SK-N-SH (cell line): ENCODE measurements at regions not wholly inside any gene's neighbourhood (a gene's known extent, or its start where the extent isn't known, plus 50 kb on each side); places are given as distances from the start of the nearest gene placed in this dataset.
A peak's percentile ranks its signal among the peaks of the same experiment; 100 is the strongest.

Source experiments
- CTCF ChIA-PET: fragments of 300-600, 350-600 bp; formaldehyde crosslinking; extraction: SDS; loops from one replicate; lab custom pipeline; 2021; lab: Yijun Ruan, JAX
- POLR2A ChIA-PET: fragments of 350-600 bp; sonication (Branson Sonifier 250); formaldehyde crosslinking; extraction: SDS; loops from one replicate; lab custom pipeline; 2020; ENCODE audit warnings: antibody characterized with exemption, inconsistent platforms; lab: Yijun Ruan, JAX
- DNase-seq: peaks from one replicate; pipeline ENCODE4 v3.0.0; 2012
- H2AFZ ChIP-seq: fragments of 200-600 bp; sonication (generic); 2 replicates; pipeline ENCODE4 v1.8.1; 2016; ENCODE audit warnings: antibody characterized with exemption, mild to moderate bottlenecking, low read depth
- H3F3A ChIP-seq: fragments of 200-600 bp; sonication (generic); replicated peaks from 2 replicates; pipeline ENCODE3; 2016; ENCODE audit warnings: antibody characterized with exemption, mild to moderate bottlenecking; ENCODE audit not compliant: insufficient read depth
- H3K27ac ChIP-seq, 2 experiments: fragments of 200-500 bp in 1 of 2; fragments of 200-600 bp in 1 of 2; sonication (Bioruptor generic) in 1 of 2; sonication (generic), shearing (Covaris generic) in 1 of 2; 2 replicates each; pipeline versions ENCODE4 v1.5.1 to v1.6.1; 2014 to 2016; ENCODE audit warnings: low read depth in 2 of 2, inconsistent platforms in 1 of 2, low read length in 1 of 2, mild to moderate bottlenecking in 1 of 2, mixed read lengths in 1 of 2
- H3K27me3 ChIP-seq: fragments of 200-600 bp; sonication (generic), shearing (Covaris generic); 2 replicates; pipeline ENCODE4 v1.6.1; 2016; ENCODE audit warnings: mixed run types; ENCODE audit not compliant: insufficient read depth
- H3K36me3 ChIP-seq, 2 experiments: fragments of 200-500 bp in 1 of 2; fragments of 200-600 bp in 1 of 2; sonication (Bioruptor generic) in 1 of 2; sonication (generic) in 1 of 2; replicated peaks in 1 of 2; 2 replicates each; pipeline versions ENCODE3 to v1.5.1; 2014 to 2016; ENCODE audit warnings: low read length in 1 of 2, mild to moderate bottlenecking in 1 of 2; ENCODE audit not compliant: insufficient read depth in 2 of 2, control insufficient read depth in 1 of 2
- H3K4me1 ChIP-seq, 2 experiments: fragments of 200-500 bp in 1 of 2; fragments of 200-600 bp in 1 of 2; sonication (Bioruptor generic) in 1 of 2; sonication (generic), shearing (Covaris generic) in 1 of 2; 2 replicates each; pipeline versions ENCODE4 v1.5.1 to v1.6.1; 2014 to 2016; ENCODE audit warnings: low read depth in 1 of 2, low read length in 1 of 2, mixed run types in 1 of 2; ENCODE audit not compliant: insufficient read depth in 2 of 2, control insufficient read depth in 1 of 2
- H3K4me2 ChIP-seq: fragments of 200-600 bp; sonication (generic), shearing (Covaris generic); 2 replicates; pipeline ENCODE4 v1.6.1; 2017; ENCODE audit warnings: mixed run types
- H3K4me3 ChIP-seq, 2 experiments: fragments of 200-500 bp in 1 of 2; fragments of 200-600 bp in 1 of 2; sonication (Bioruptor generic) in 1 of 2; sonication (generic), shearing (Covaris generic) in 1 of 2; 2 replicates each; pipeline versions ENCODE4 v1.5.1 to v1.8.1; 2014 to 2016; ENCODE audit warnings: low read depth in 2 of 2, inconsistent platforms in 1 of 2, low read length in 1 of 2, mild to moderate bottlenecking in 1 of 2, mixed read lengths in 1 of 2, moderate library complexity in 1 of 2
- H3K79me2 ChIP-seq: fragments of 200-600 bp; sonication (generic); 2 replicates; pipeline ENCODE4 v1.8.1; 2017; ENCODE audit warnings: mild to moderate bottlenecking; ENCODE audit not compliant: insufficient read depth
- H3K9ac ChIP-seq: fragments of 200-600 bp; sonication (generic); 2 replicates; pipeline ENCODE4 v1.6.1; 2017; ENCODE audit warnings: mixed run types
- H3K9me2 ChIP-seq: fragments of 200-600 bp; sonication (generic); 2 replicates; pipeline ENCODE4 v1.6.1; 2017; ENCODE audit warnings: mixed run types
- H3K9me3 ChIP-seq: fragments of 200-600 bp; sonication (generic); 2 replicates; pipeline ENCODE4 v1.6.1; 2017; ENCODE audit warnings: mixed run types, mild to moderate bottlenecking, moderate library complexity
- H4K20me1 ChIP-seq: fragments of 200-600 bp; sonication (generic); 2 replicates; pipeline ENCODE4 v1.6.1; 2017; ENCODE audit warnings: mild to moderate bottlenecking, mixed run types; ENCODE audit not compliant: insufficient read depth
- CHD2 ChIP-seq: fragments of 150-350 bp; IDR thresholded peaks from 2 replicates; pipeline ENCODE4 v1.6.1; 2018; ENCODE audit warnings: low read length; ENCODE audit not compliant: partially characterized antibody
- EP300 ChIP-seq, 2 experiments: IDR thresholded peaks; 2 replicates each; pipeline versions ENCODE4 v1.4.0 to v1.6.1; 2012; ENCODE audit warnings: borderline replicate concordance in 1 of 2, low read depth in 1 of 2, low read length in 1 of 2
- FOXM1 ChIP-seq: IDR thresholded peaks from 2 replicates; pipeline ENCODE4 v1.4.0; 2012; ENCODE audit warnings: low read depth, mild to moderate bottlenecking
- GABPA ChIP-seq: IDR thresholded peaks from 2 replicates; pipeline ENCODE4 v1.4.0; 2012; ENCODE audit warnings: low read depth, mild to moderate bottlenecking
- JUND ChIP-seq: IDR thresholded peaks from 2 replicates; pipeline ENCODE4 v1.4.0; 2012
- MEF2A ChIP-seq: IDR thresholded peaks from 2 replicates; pipeline ENCODE4 v1.4.0; 2012; ENCODE audit warnings: low read depth, borderline replicate concordance
- MXI1 ChIP-seq: IDR thresholded peaks from 2 replicates; pipeline ENCODE4 v1.6.1; 2012; ENCODE audit warnings: mild to moderate bottlenecking, low read depth, low read length, improper control_type of control experiment
- NFIC ChIP-seq: IDR thresholded peaks from 2 replicates; pipeline ENCODE4 v1.4.0; 2012; ENCODE audit warnings: borderline replicate concordance
- POLR2AphosphoS5 ChIP-seq: IDR thresholded peaks from 2 replicates; pipeline ENCODE4 v1.6.1; 2012; ENCODE audit warnings: low read depth, low read length
- RAD21 ChIP-seq: IDR thresholded peaks from 2 replicates; pipeline ENCODE4 v1.6.1; 2012; ENCODE audit warnings: mild to moderate bottlenecking, low read length
- RFX5 ChIP-seq: IDR thresholded peaks from 2 replicates; pipeline ENCODE4 v1.6.1; 2012; ENCODE audit warnings: mild to moderate bottlenecking, improper control_type of control experiment, low read length
- SMC3 ChIP-seq: IDR thresholded peaks from 2 replicates; pipeline ENCODE4 v1.6.1; 2012; ENCODE audit warnings: low read depth, low read length, improper control_type of control experiment
- TAF1 ChIP-seq: IDR thresholded peaks from 2 replicates; pipeline ENCODE4 v1.6.1; 2012; ENCODE audit warnings: low read depth, mild to moderate bottlenecking, low read length, moderate library complexity, borderline replicate concordance
- YY1 ChIP-seq: IDR thresholded peaks from 2 replicates; pipeline ENCODE4 v1.4.0; 2012; ENCODE audit warnings: low read depth, mild to moderate bottlenecking
- WGBS: methylation state at CpG from one replicate; pipeline ENCODE4 v1.1.6; 2017; ENCODE audit warnings: low lambda C conversion rate; 5-methylcytosine and 5-hydroxymethylcytosine counted together
- TF ChIP-seq, protein P1 (sequence below): IDR thresholded peaks from 2 replicates; pipeline ENCODE4 v1.4.0; 2012; ENCODE audit warnings: low read depth, borderline replicate concordance
- TF ChIP-seq, protein P2 (sequence below): IDR thresholded peaks from 2 replicates; pipeline ENCODE4 v1.4.0; 2012; ENCODE audit warnings: low read depth
- TF ChIP-seq, protein P3 (sequence below): fragments of 200-600 bp; sonication (generic); IDR thresholded peaks from 2 replicates; pipeline ENCODE4 v1.6.1; 2017; ENCODE audit warnings: antibody characterized with exemption, mild to moderate bottlenecking, moderate library complexity
- TF ChIP-seq, protein P4 (sequence below): fragments of 150-350 bp; IDR thresholded peaks from 2 replicates; pipeline ENCODE4 v1.6.1; 2017; ENCODE audit warnings: antibody characterized with exemption, low read length, low read depth, borderline replicate concordance

DNA sequence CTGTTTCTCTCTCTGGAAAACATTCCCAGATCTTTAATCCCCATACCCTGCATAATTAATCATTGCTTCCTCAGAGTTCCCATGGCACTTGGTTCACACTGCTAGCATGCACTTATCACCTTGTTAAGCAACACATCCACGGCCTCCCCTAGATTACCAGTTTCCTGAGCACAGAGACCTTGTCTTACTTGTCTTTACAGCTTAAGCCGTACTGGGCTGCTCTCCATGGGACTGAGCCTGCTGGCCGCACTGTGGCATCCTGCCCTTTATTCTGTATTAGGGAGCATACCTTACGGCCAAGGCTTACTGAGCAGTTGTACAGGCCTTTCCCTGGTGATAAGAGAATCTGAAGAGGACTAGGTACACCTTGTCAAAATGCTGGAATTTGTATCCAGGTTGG is 190.2 kb downstream of the REEP3 start:
- H3K4me2 ChIP-seq = peak overlapping the region; percentile 21; the same call in 1 of the 2 replicates
- 84% methylated on average over 4 of the region's 4 CpGs for WGBS
- CTCF ChIA-PET = interaction anchor here (1.2 to 4.4 kb wide), 6 partner anchors 9 to 544 kb away, joined by 3 to 69 read pairs (median 8); no protein-coding TSS in a partner anchor

More for the DNA sequence above, 190.2 kb downstream of the REEP3 start:
- Histone ChIP-seq H3K79me2 (no peaks in the 10 kb centered on the region), H3K27ac (peak overlapping the region; percentile 98 to 100), H3K9ac (no peak overlapping the region), H3F3A (peaks cover 41% of the 10 kb centered on the region), H2AFZ (no peak overlapping the region), H3K9me2 (no peaks in the 10 kb centered on the region), H3K4me3 (no peak overlapping the region), H3K9me3 (no peaks in the 10 kb centered on the region), H3K4me1 (peaks cover 35 to 56% of the 10 kb centered on the region in 2 experiments), H3K27me3 (no peaks in the 10 kb centered on the region), H4K20me1 (no peaks in the 10 kb centered on the region), H3K36me3 (no peaks in the 10 kb centered on the region)
- POLR2A ChIA-PET = interaction anchor here (1.1 to 4.5 kb wide), 5 partner anchors 8 to 190 kb away, joined by 3 to 94 read pairs (median 4); partner anchors contain the start of gene REEP3
- TF ChIP-seq RAD21 (no peak), EP300 (IDR thresholded peaks at IDR 0.05; ENCODE audit: borderline replicate concordance in 1 of 2, low read depth in 1 of 2, low read length in 1 of 2) (no peak), CHD2 (no peak), TAF1 (no peak), SMC3 (no peak), GABPA (no peak), FOXM1 (no peak), YY1 (no peak), RFX5 (no peak), MXI1 (no peak), NFIC (no peak), POLR2AphosphoS5 (no peak), JUND (no peak), MEF2A (no peak)
- TF ChIP-seq, protein P1, sequence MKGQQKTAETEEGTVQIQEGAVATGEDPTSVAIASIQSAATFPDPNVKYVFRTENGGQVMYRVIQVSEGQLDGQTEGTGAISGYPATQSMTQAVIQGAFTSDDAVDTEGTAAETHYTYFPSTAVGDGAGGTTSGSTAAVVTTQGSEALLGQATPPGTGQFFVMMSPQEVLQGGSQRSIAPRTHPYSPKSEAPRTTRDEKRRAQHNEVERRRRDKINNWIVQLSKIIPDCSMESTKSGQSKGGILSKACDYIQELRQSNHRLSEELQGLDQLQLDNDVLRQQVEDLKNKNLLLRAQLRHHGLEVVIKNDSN = no peak
- TF ChIP-seq, protein P2, sequence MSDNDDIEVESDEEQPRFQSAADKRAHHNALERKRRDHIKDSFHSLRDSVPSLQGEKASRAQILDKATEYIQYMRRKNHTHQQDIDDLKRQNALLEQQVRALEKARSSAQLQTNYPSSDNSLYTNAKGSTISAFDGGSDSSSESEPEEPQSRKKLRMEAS = no peak
- TF ChIP-seq, protein P3, sequence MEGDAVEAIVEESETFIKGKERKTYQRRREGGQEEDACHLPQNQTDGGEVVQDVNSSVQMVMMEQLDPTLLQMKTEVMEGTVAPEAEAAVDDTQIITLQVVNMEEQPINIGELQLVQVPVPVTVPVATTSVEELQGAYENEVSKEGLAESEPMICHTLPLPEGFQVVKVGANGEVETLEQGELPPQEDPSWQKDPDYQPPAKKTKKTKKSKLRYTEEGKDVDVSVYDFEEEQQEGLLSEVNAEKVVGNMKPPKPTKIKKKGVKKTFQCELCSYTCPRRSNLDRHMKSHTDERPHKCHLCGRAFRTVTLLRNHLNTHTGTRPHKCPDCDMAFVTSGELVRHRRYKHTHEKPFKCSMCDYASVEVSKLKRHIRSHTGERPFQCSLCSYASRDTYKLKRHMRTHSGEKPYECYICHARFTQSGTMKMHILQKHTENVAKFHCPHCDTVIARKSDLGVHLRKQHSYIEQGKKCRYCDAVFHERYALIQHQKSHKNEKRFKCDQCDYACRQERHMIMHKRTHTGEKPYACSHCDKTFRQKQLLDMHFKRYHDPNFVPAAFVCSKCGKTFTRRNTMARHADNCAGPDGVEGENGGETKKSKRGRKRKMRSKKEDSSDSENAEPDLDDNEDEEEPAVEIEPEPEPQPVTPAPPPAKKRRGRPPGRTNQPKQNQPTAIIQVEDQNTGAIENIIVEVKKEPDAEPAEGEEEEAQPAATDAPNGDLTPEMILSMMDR = no peak
- TF ChIP-seq, protein P4, sequence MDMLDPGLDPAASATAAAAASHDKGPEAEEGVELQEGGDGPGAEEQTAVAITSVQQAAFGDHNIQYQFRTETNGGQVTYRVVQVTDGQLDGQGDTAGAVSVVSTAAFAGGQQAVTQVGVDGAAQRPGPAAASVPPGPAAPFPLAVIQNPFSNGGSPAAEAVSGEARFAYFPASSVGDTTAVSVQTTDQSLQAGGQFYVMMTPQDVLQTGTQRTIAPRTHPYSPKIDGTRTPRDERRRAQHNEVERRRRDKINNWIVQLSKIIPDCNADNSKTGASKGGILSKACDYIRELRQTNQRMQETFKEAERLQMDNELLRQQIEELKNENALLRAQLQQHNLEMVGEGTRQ = no peak
- no peak for DNase-seq
